HCT116 (cell line): ENCODE measurements at regions not wholly inside any gene's neighbourhood (a gene's known extent, or its start where the extent isn't known, plus 50 kb on each side); places are given as distances from the start of the nearest gene placed in this dataset.

Source experiments
- ATAC-seq: fragments of 200-7000 bp; cut with Tn5 transposase; 2 replicates; pipeline ENCODE4 v1.9.1; 2020; ENCODE audit warnings: mild to moderate bottlenecking, moderate library complexity
- BruUV-seq: library from RNA; stranded (reverse); fragments of 400-500 nt; replicated peaks from 2 replicates; lab custom pipeline; 2021; lab: Mats Ljungman, UMichigan
- CTCF ChIA-PET: fragments of 300-600 bp; sonication (Branson Sonifier 250); formaldehyde crosslinking; loops from one replicate; lab custom pipeline; 2021; ENCODE audit warnings: antibody characterized with exemption; lab: Charles Lee
- POLR2A ChIA-PET: fragments of 300-600, 350-600 bp; sonication (Branson Sonifier 250); formaldehyde crosslinking; loops from one replicate; lab custom pipeline; 2021; ENCODE audit warnings: antibody characterized with exemption; lab: Charles Lee
- RAD21 ChIA-PET, 2 experiments: fragments of 300-600 bp; sonication (Branson Sonifier 250); formaldehyde crosslinking; loops; one replicate each; lab custom pipeline; 2023; ENCODE audit warnings: low total read pairs in 2 of 2; ENCODE audit not compliant: uncharacterized antibody in 2 of 2, unreplicated experiment in 2 of 2, low non-redundant PET in 1 of 2; lab: Charles Lee
- DNase-seq: peaks from one replicate; pipeline ENCODE4 v3.0.0-alpha.2; 2010; ENCODE audit warnings: low read depth, low spot score
- H2AFZ ChIP-seq: fragments of 200-600 bp; shearing (Covaris generic), sonication (generic); 2 replicates; pipeline ENCODE4 v1.6.1; 2017; ENCODE audit warnings: low read depth, mixed run types, mixed read lengths, antibody characterized with exemption, low read length; ENCODE audit not compliant: poor library complexity, severe bottlenecking
- H3K27ac ChIP-seq: 2 replicates; pipeline ENCODE4 v1.5.1; 2012; ENCODE audit warnings: low read depth, low read length
- H3K27me3 ChIP-seq: fragments of 200-600 bp; sonication (generic); 2 replicates; pipeline ENCODE4 v1.6.1; 2016; ENCODE audit warnings: mixed run types, low read length, mixed read lengths; ENCODE audit not compliant: insufficient read depth
- H3K36me3 ChIP-seq, 2 experiments: fragments of 200-500 bp in 1 of 2; fragments of 200-600 bp in 1 of 2; sonication (Bioruptor generic) in 1 of 2; sonication (generic) in 1 of 2; 2 replicates each; pipeline versions ENCODE4 v1.5.1 to v1.6.1; 2014 to 2016; ENCODE audit warnings: low read length in 2 of 2, inconsistent platforms in 1 of 2, mixed read lengths in 1 of 2, mixed run types in 1 of 2; ENCODE audit not compliant: insufficient read depth in 2 of 2, control insufficient read depth in 1 of 2
- H3K4me1 ChIP-seq, 2 experiments: fragments of 200-600 bp in 1 of 2; sonication (generic) in 1 of 2; 2 replicates each; pipeline versions ENCODE4 v1.5.1 to v1.6.1; 2012 to 2017; ENCODE audit warnings: low read length in 2 of 2, inconsistent platforms in 1 of 2, mild to moderate bottlenecking in 1 of 2, mixed read lengths in 1 of 2, mixed run types in 1 of 2, moderate library complexity in 1 of 2; ENCODE audit not compliant: insufficient read depth in 2 of 2, control insufficient read depth in 1 of 2
- H3K4me2 ChIP-seq: fragments of 200-600 bp; sonication (generic); 2 replicates; pipeline ENCODE4 v1.6.1; 2017; ENCODE audit warnings: mixed run types, low read length, mixed read lengths
- H3K4me3 ChIP-seq, 2 experiments: fragments of 200-600 bp in 1 of 2; sonication (generic) in 1 of 2; replicated peaks in 1 of 2; 2 replicates each; pipeline ENCODE4 v1.5.1; 2011 to 2016; ENCODE audit warnings: low read length in 2 of 2, control low read depth in 1 of 2, low read depth in 1 of 2, mild to moderate bottlenecking in 1 of 2, mixed read lengths in 1 of 2, mixed run types in 1 of 2
- H3K79me2 ChIP-seq: fragments of 200-600 bp; sonication (generic); 2 replicates; pipeline ENCODE4 v1.6.1; 2017; ENCODE audit warnings: mild to moderate bottlenecking, mixed run types, low read length, moderate library complexity, mixed read lengths; ENCODE audit not compliant: insufficient read depth
- H3K9ac ChIP-seq: fragments of 200-600 bp; sonication (generic); 2 replicates; pipeline ENCODE4 v1.6.1; 2016; ENCODE audit warnings: low read length, mixed read lengths
- H3K9me2 ChIP-seq: fragments of 200-600 bp; sonication (generic), shearing (Covaris generic); 2 replicates; pipeline ENCODE4 v1.6.1; 2017; ENCODE audit warnings: mixed run types, mild to moderate bottlenecking, moderate library complexity; ENCODE audit not compliant: insufficient read depth
- H3K9me3 ChIP-seq, 2 experiments: fragments of 200-500 bp in 1 of 2; fragments of 200-600 bp in 1 of 2; sonication (Bioruptor generic) in 1 of 2; sonication (generic) in 1 of 2; 2 replicates each; pipeline ENCODE4 v1.6.1; 2014 to 2017; ENCODE audit warnings: low read length in 2 of 2, mixed read lengths in 2 of 2, inconsistent platforms in 1 of 2, low read depth in 1 of 2, mild to moderate bottlenecking in 1 of 2, mixed run types in 1 of 2, moderate library complexity in 1 of 2; ENCODE audit not compliant: control insufficient read depth in 1 of 2, insufficient read depth in 1 of 2
- H4K20me1 ChIP-seq: fragments of 200-600 bp; sonication (generic), shearing (Covaris generic); 2 replicates; pipeline ENCODE4 v1.6.1; 2017; ENCODE audit warnings: mixed run types, mild to moderate bottlenecking, moderate library complexity; ENCODE audit not compliant: insufficient read depth
- ATF3 ChIP-seq: IDR thresholded peaks from 2 replicates; pipeline ENCODE4 v1.6.1; 2012
- CTCF ChIP-seq, 3 experiments: fragments of 200-600 bp in 1 of 3; sonication (generic) in 1 of 3; IDR thresholded peaks in 2 of 3; conservative IDR thresholded peaks in 1 of 3; 2 replicates each; pipeline ENCODE4 v1.5.1; 2012 to 2017; ENCODE audit warnings: low read depth in 2 of 3, low read length in 2 of 3, antibody characterized with exemption in 1 of 3, borderline replicate concordance in 1 of 3, control low read depth in 1 of 3, mild to moderate bottlenecking in 1 of 3, mixed read lengths in 1 of 3, mixed run types in 1 of 3, moderate library complexity in 1 of 3; ENCODE audit not compliant: insufficient read depth in 1 of 3
- EGR1 ChIP-seq: IDR thresholded peaks from 2 replicates; pipeline ENCODE4 v1.6.1; 2012; ENCODE audit warnings: low read depth
- ELF1 ChIP-seq: IDR thresholded peaks from 2 replicates; pipeline ENCODE4 v1.6.1; 2012; ENCODE audit warnings: low read depth, borderline replicate concordance
- EZH2 ChIP-seq: fragments of 200-600 bp; sonication (generic); IDR thresholded peaks from 2 replicates; pipeline ENCODE4 v1.6.1; 2017; ENCODE audit warnings: antibody characterized with exemption, mixed run types
- EZH2phosphoT487 ChIP-seq: fragments of 200-600 bp; IDR thresholded peaks from 2 replicates; pipeline ENCODE4 v1.6.1; 2018; ENCODE audit warnings: antibody characterized with exemption, borderline replicate concordance
- JUND ChIP-seq: IDR thresholded peaks from 2 replicates; pipeline ENCODE4 v1.6.1; 2012
- MAX ChIP-seq: IDR thresholded peaks from 2 replicates; pipeline ENCODE4 v1.6.1; 2012
- POLR2AphosphoS5 ChIP-seq: IDR thresholded peaks from 2 replicates; pipeline ENCODE4 v1.6.1; 2011; ENCODE audit warnings: mild to moderate bottlenecking, low read depth, low read length, moderate library complexity
- RAD21 ChIP-seq: IDR thresholded peaks from 2 replicates; pipeline ENCODE4 v1.6.1; 2012; ENCODE audit warnings: low read depth, mild to moderate bottlenecking
- SIN3A ChIP-seq: IDR thresholded peaks from 2 replicates; pipeline ENCODE4 v1.6.1; 2012; ENCODE audit warnings: low read depth
- SP1 ChIP-seq: IDR thresholded peaks from 2 replicates; pipeline ENCODE4 v1.6.1; 2012; ENCODE audit warnings: low read depth
- ZBTB33 ChIP-seq: IDR thresholded peaks from 2 replicates; pipeline ENCODE4 v1.6.1; 2011; ENCODE audit warnings: mild to moderate bottlenecking, low read length, moderate library complexity; ENCODE audit not compliant: insufficient replicate concordance; ENCODE audit errors: extremely low read depth
- ZNF274 ChIP-seq: fragments of 200-500 bp; sonication (Bioruptor generic); IDR thresholded peaks from 2 replicates; pipeline ENCODE4 v1.6.1; 2014; ENCODE audit warnings: mild to moderate bottlenecking, low read depth, low read length, inconsistent platforms
- intact Hi-C: fragments of 100-400 bp; cut with micrococcal nuclease; formaldehyde crosslinking; loops from 2 replicates; pipeline ENCODE4 v1.10.0; 2022

GRCh38 chr6:40028449-40028848 is 94.2 kb upstream of the MOCS1 start (continued):
- TF ChIP-seq ZBTB33, result no peak

- intact Hi-C loops, result no loop called here
- Histone ChIP-seq H3K4me2 (no peak overlapping the region), H3K4me3 (no peak overlapping the region), H4K20me1 (no peaks in the 10 kb centered on the region), H3K4me1 (no peaks in the 10 kb centered on the region), H3K9me3 (no peaks in the 10 kb centered on the region), H3K27ac (no peak overlapping the region), H3K9me2 (no peaks in the 10 kb centered on the region), H2AFZ (no peak overlapping the region), H3K27me3 (peaks cover 8% of the 10 kb centered on the region; the same call in 1 of the 2 replicates), H3K36me3 (no peaks in the 10 kb centered on the region), H3K79me2 (no peaks in the 10 kb centered on the region), H3K9ac (no peak overlapping the region)
- TF ChIP-seq JUND, result no peak
- TF ChIP-seq EZH2, result no peak
- TF ChIP-seq SP1, result no peak
- no TSS peak for BruUV-seq
- ChIA-PET RAD21 (no interaction called here), CTCF (no interaction called here), POLR2A (no interaction called here)
- DNase-seq, result no peak
- ATAC-seq, result no peak
Observed at GRCh38 chr6:40022867-40023266, 88.6 kb upstream of the MOCS1 start.

- no peak overlapping the region for H3K9ac ChIP-seq
- peaks cover 4% of the 10 kb centered on the region; the same call in 1 of the 2 replicates for H3K27me3 ChIP-seq
- BruUV-seq, result no TSS peak
- H3K27ac ChIP-seq, result no peak overlapping the region
- no peaks in the 10 kb centered on the region for H3K79me2 ChIP-seq
- ATAC-seq (no peak), DNase-seq (no peak)
- ChIA-PET RAD21 (no interaction called here), CTCF (no interaction called here), POLR2A (no interaction called here)
- no peaks in the 10 kb centered on the region for H3K4me1 ChIP-seq
- H3K9me2 ChIP-seq, result no peaks in the 10 kb centered on the region
- intact Hi-C loops, result no loop called here
- no peaks in the 10 kb centered on the region for H3K9me3 ChIP-seq
- H3K36me3 ChIP-seq, result no peaks in the 10 kb centered on the region
- H3K4me2 ChIP-seq, result no peak overlapping the region
- H2AFZ ChIP-seq, result no peak overlapping the region
- no peaks in the 10 kb centered on the region for H4K20me1 ChIP-seq
- no peak for TF ChIP-seq SIN3A
- TF ChIP-seq RAD21, result no peak
- no peak for TF ChIP-seq ATF3
- TF ChIP-seq ELF1, result no peak
- TF ChIP-seq EZH2phosphoT487, result no peak
- TF ChIP-seq ZNF274, result no peak
- no peak for TF ChIP-seq JUND
- TF ChIP-seq CTCF (IDR thresholded peaks at IDR 0.05 in 2 of 3, conservative IDR thresholded peaks at IDR 0.05 in 1 of 3; ENCODE audit: borderline replicate concordance in 1 of 3, insufficient read depth in 1 of 3, low read depth in 2 of 3, low read length in 2 of 3), result no peak
- TF ChIP-seq POLR2AphosphoS5, result no peak
- TF ChIP-seq EGR1, result no peak
- no peak for TF ChIP-seq MAX
- no peak overlapping the region for H3K4me3 ChIP-seq
Observed at GRCh38 chr6:40020166-40020565, 85.9 kb upstream of the MOCS1 start.
